ENCODE measurements at regions not wholly inside any gene's neighbourhood (a gene's known extent, or its start where the extent isn't known, plus 50 kb on each side); places are given as distances from the start of the nearest gene placed in this dataset.
"Not testable (repeated sequence)": the region's sequence is repeated elsewhere in the genome, so short reads cannot be mapped to it uniquely, and the experiment has no call there.

- Histone ChIP-seq H3K79me2 (ENCODE audit: low read length) (no peaks in the 10 kb centered on the region), H2AFZ (ENCODE audit: low read length) (no peak overlapping the region), H3K4me1 (ENCODE audit: low read length) (no peaks in the 10 kb centered on the region), H3K27ac (ENCODE audit: low read length) (no peak overlapping the region), H3K9ac (ENCODE audit: low read length) (no peak overlapping the region), H3K27me3 (ENCODE audit: low read length) (no peaks in the 10 kb centered on the region), H3K9me2 (replicated peaks; ENCODE audit: insufficient read depth, low read length) (no peaks in the 10 kb centered on the region), H3K9me3 (ENCODE audit: low read length) (no peaks in the 10 kb centered on the region), H3K4me2 (ENCODE audit: low read depth, low read length, poor library complexity, severe bottlenecking) (no peak overlapping the region), H4K20me1 (ENCODE audit: insufficient read depth, low read depth, low read length) (no peaks in the 10 kb centered on the region), H3K36me3 (ENCODE audit: insufficient read depth, low read length) (no peaks in the 10 kb centered on the region), H3K4me3 (ENCODE audit: low read length) (no peak overlapping the region)
- DNase-seq, result no peak
Measured at GRCh38 chr5:145462525-145462924, 372.6 kb downstream of the PRELID2 start.

GRCh38 chr5:145450286-145450885 lies 384.8 kb downstream of the PRELID2 start:
- Histone ChIP-seq H3K4me1 (ENCODE audit: low read length) (no peaks in the 10 kb centered on the region), H3K4me2 (ENCODE audit: low read depth, low read length, poor library complexity, severe bottlenecking) (no peak overlapping the region), H2AFZ (ENCODE audit: low read length) (no peak overlapping the region), H4K20me1 (ENCODE audit: insufficient read depth, low read depth, low read length) (no peaks in the 10 kb centered on the region), H3K9me2 (replicated peaks; ENCODE audit: insufficient read depth, low read length) (no peaks in the 10 kb centered on the region), H3K9me3 (ENCODE audit: low read length) (no peaks in the 10 kb centered on the region), H3K4me3 (ENCODE audit: low read length) (no peak overlapping the region), H3K27me3 (ENCODE audit: low read length) (no peaks in the 10 kb centered on the region), H3K36me3 (ENCODE audit: insufficient read depth, low read length) (no peaks in the 10 kb centered on the region), H3K9ac (ENCODE audit: low read length) (no peak overlapping the region), H3K27ac (ENCODE audit: low read length) (no peak overlapping the region), H3K79me2 (ENCODE audit: low read length) (no peaks in the 10 kb centered on the region)
- no peak for DNase-seq

- no peak for DNase-seq
- Histone ChIP-seq H3K9ac (ENCODE audit: low read length) (no peak overlapping the region), H3K4me2 (ENCODE audit: low read depth, low read length, poor library complexity, severe bottlenecking) (no peak overlapping the region), H4K20me1 (ENCODE audit: insufficient read depth, low read depth, low read length) (no peaks in the 10 kb centered on the region), H3K9me3 (ENCODE audit: low read length) (no peaks in the 10 kb centered on the region), H3K27me3 (ENCODE audit: low read length) (no peaks in the 10 kb centered on the region), H3K36me3 (ENCODE audit: insufficient read depth, low read length) (no peaks in the 10 kb centered on the region), H3K4me1 (ENCODE audit: low read length) (no peaks in the 10 kb centered on the region), H3K4me3 (ENCODE audit: low read length) (no peak overlapping the region), H3K79me2 (ENCODE audit: low read length) (no peaks in the 10 kb centered on the region), H3K27ac (ENCODE audit: low read length) (no peak overlapping the region), H3K9me2 (replicated peaks; ENCODE audit: insufficient read depth, low read length) (no peaks in the 10 kb centered on the region), H2AFZ (ENCODE audit: low read length) (no peak overlapping the region)
Measured at GRCh38 chr5:145449794-145450193, 385.3 kb downstream of the PRELID2 start.

GRCh38 chr5:145446875-145447274 lies 388.3 kb downstream of the PRELID2 start:
- H3K27me3 ChIP-seq (ENCODE audit: low read length); H3K9me3 ChIP-seq (ENCODE audit: low read length); H3K4me1 ChIP-seq (ENCODE audit: low read length); H3K4me3 ChIP-seq (ENCODE audit: low read length); H3K27ac ChIP-seq (ENCODE audit: low read length); H3K36me3 ChIP-seq (ENCODE audit: insufficient read depth, low read length); H3K4me2 ChIP-seq (ENCODE audit: low read depth, low read length, poor library complexity, severe bottlenecking); DNase-seq; H2AFZ ChIP-seq (ENCODE audit: low read length); H3K9me2 ChIP-seq (replicated peaks; ENCODE audit: insufficient read depth, low read length); H4K20me1 ChIP-seq (ENCODE audit: insufficient read depth, low read depth, low read length); H3K79me2 ChIP-seq (ENCODE audit: low read length); H3K9ac ChIP-seq (ENCODE audit: low read length): not testable (repeated sequence)

GRCh38 chr5:145446412-145446811 lies 388.7 kb downstream of the PRELID2 start:
- H3K36me3 ChIP-seq (ENCODE audit: insufficient read depth, low read length), result no peaks in the 10 kb centered on the region
- H2AFZ ChIP-seq (ENCODE audit: low read length), result no peak overlapping the region
- H3K4me1 ChIP-seq (ENCODE audit: low read length), result no peaks in the 10 kb centered on the region
- no peak overlapping the region for H3K4me2 ChIP-seq (ENCODE audit: low read depth, low read length, poor library complexity, severe bottlenecking)
- no peaks in the 10 kb centered on the region for H3K79me2 ChIP-seq (ENCODE audit: low read length)
- no peaks in the 10 kb centered on the region for H4K20me1 ChIP-seq (ENCODE audit: insufficient read depth, low read depth, low read length)
- H3K27me3 ChIP-seq (ENCODE audit: low read length), result no peaks in the 10 kb centered on the region
- no peak overlapping the region for H3K4me3 ChIP-seq (ENCODE audit: low read length)
- no peak overlapping the region for H3K9ac ChIP-seq (ENCODE audit: low read length)
- no peak for DNase-seq
- no peaks in the 10 kb centered on the region for H3K9me3 ChIP-seq (ENCODE audit: low read length)
- no peak overlapping the region for H3K27ac ChIP-seq (ENCODE audit: low read length)
- no peaks in the 10 kb centered on the region for H3K9me2 ChIP-seq (replicated peaks; ENCODE audit: insufficient read depth, low read length)

GRCh38 chr5:145445027-145445426 lies 390.1 kb downstream of the PRELID2 start:
- Histone ChIP-seq H3K79me2 (ENCODE audit: low read length) (no peaks in the 10 kb centered on the region), H3K9me2 (replicated peaks; ENCODE audit: insufficient read depth, low read length) (no peaks in the 10 kb centered on the region), H4K20me1 (ENCODE audit: insufficient read depth, low read depth, low read length) (no peaks in the 10 kb centered on the region), H3K27ac (ENCODE audit: low read length) (no peak overlapping the region), H3K9ac (ENCODE audit: low read length) (no peak overlapping the region), H3K9me3 (ENCODE audit: low read length) (no peaks in the 10 kb centered on the region), H3K4me2 (ENCODE audit: low read depth, low read length, poor library complexity, severe bottlenecking) (no peak overlapping the region), H3K36me3 (ENCODE audit: insufficient read depth, low read length) (no peaks in the 10 kb centered on the region), H2AFZ (ENCODE audit: low read length) (no peak overlapping the region), H3K27me3 (ENCODE audit: low read length) (no peaks in the 10 kb centered on the region), H3K4me1 (ENCODE audit: low read length) (no peaks in the 10 kb centered on the region), H3K4me3 (ENCODE audit: low read length) (no peak overlapping the region)
- no peak for DNase-seq

GRCh38 chr5:145443964-145444363 lies 391.2 kb downstream of the PRELID2 start:
- Histone ChIP-seq H2AFZ (ENCODE audit: low read length) (no peak overlapping the region), H3K4me2 (ENCODE audit: low read depth, low read length, poor library complexity, severe bottlenecking) (no peak overlapping the region), H3K36me3 (ENCODE audit: insufficient read depth, low read length) (no peaks in the 10 kb centered on the region), H3K9ac (ENCODE audit: low read length) (no peak overlapping the region), H3K79me2 (ENCODE audit: low read length) (no peaks in the 10 kb centered on the region), H4K20me1 (ENCODE audit: insufficient read depth, low read depth, low read length) (no peaks in the 10 kb centered on the region), H3K27ac (ENCODE audit: low read length) (no peak overlapping the region), H3K9me2 (replicated peaks; ENCODE audit: insufficient read depth, low read length) (no peaks in the 10 kb centered on the region), H3K4me1 (ENCODE audit: low read length) (no peaks in the 10 kb centered on the region), H3K9me3 (ENCODE audit: low read length) (no peaks in the 10 kb centered on the region), H3K4me3 (ENCODE audit: low read length) (no peak overlapping the region), H3K27me3 (ENCODE audit: low read length) (no peaks in the 10 kb centered on the region)
- no peak for DNase-seq

- Histone ChIP-seq H3K9me3 (ENCODE audit: low read length) (no peaks in the 10 kb centered on the region), H3K4me3 (ENCODE audit: low read length) (no peak overlapping the region), H2AFZ (ENCODE audit: low read length) (no peak overlapping the region), H3K27ac (ENCODE audit: low read length) (no peak overlapping the region), H3K9ac (ENCODE audit: low read length) (no peak overlapping the region), H3K27me3 (ENCODE audit: low read length) (no peaks in the 10 kb centered on the region), H3K79me2 (ENCODE audit: low read length) (no peaks in the 10 kb centered on the region), H4K20me1 (ENCODE audit: insufficient read depth, low read depth, low read length) (no peaks in the 10 kb centered on the region), H3K36me3 (ENCODE audit: insufficient read depth, low read length) (no peaks in the 10 kb centered on the region), H3K4me2 (ENCODE audit: low read depth, low read length, poor library complexity, severe bottlenecking) (no peak overlapping the region), H3K4me1 (ENCODE audit: low read length) (no peaks in the 10 kb centered on the region), H3K9me2 (replicated peaks; ENCODE audit: insufficient read depth, low read length) (no peaks in the 10 kb centered on the region)
- no peak for DNase-seq
Measured at GRCh38 chr5:145443366-145443765, 391.8 kb downstream of the PRELID2 start.

- not testable (repeated sequence) for H3K9me2 ChIP-seq (replicated peaks; ENCODE audit: insufficient read depth, low read length); DNase-seq; H3K36me3 ChIP-seq (ENCODE audit: insufficient read depth, low read length); H3K9me3 ChIP-seq (ENCODE audit: low read length); H3K27ac ChIP-seq (ENCODE audit: low read length); H3K27me3 ChIP-seq (ENCODE audit: low read length); H2AFZ ChIP-seq (ENCODE audit: low read length); H3K79me2 ChIP-seq (ENCODE audit: low read length); H3K4me2 ChIP-seq (ENCODE audit: low read depth, low read length, poor library complexity, severe bottlenecking); H4K20me1 ChIP-seq (ENCODE audit: insufficient read depth, low read depth, low read length); H3K9ac ChIP-seq (ENCODE audit: low read length); H3K4me3 ChIP-seq (ENCODE audit: low read length); H3K4me1 ChIP-seq (ENCODE audit: low read length)
Measured at GRCh38 chr5:145442661-145443060, 392.5 kb downstream of the PRELID2 start.
